Fibroblast of villous mesenchyme (primary cell): ENCODE measurements at regions not wholly inside any gene's neighbourhood (a gene's known extent, or its start where the extent isn't known, plus 50 kb on each side); places are given as distances from the start of the nearest gene placed in this dataset.

Source experiments
- DNase-seq: peaks from one replicate; pipeline ENCODE4 v3.0.0-alpha.2; 2010; ENCODE audit warnings: low read depth
- H3K4me3 ChIP-seq: 2 replicates; pipeline ENCODE4 v1.5.1; 2011; ENCODE audit warnings: low read depth, mild to moderate bottlenecking, low read length
- CTCF ChIP-seq: IDR thresholded peaks from 2 replicates; pipeline ENCODE4 v1.5.1; 2012; ENCODE audit warnings: low read depth, mild to moderate bottlenecking, low read length; ENCODE audit not compliant: insufficient read depth

GRCh38 chr15:70361891-70362290, 264.2 kb upstream of the TLE3 start:
- TF ChIP-seq CTCF, result no peak
- no peak overlapping the region for H3K4me3 ChIP-seq
- no peak for DNase-seq

- no peak overlapping the region for H3K4me3 ChIP-seq
- no peak for DNase-seq
- no peak for TF ChIP-seq CTCF
Observed at GRCh38 chr15:70361106-70361505, 263.4 kb upstream of the TLE3 start.

GRCh38 chr15:70358871-70359647, 261.3 kb upstream of the TLE3 start:
- no peak overlapping the region for H3K4me3 ChIP-seq
- DNase-seq, result no peak
- TF ChIP-seq CTCF, result no peak

- no peak for DNase-seq
- no peak for TF ChIP-seq CTCF
- no peak overlapping the region for H3K4me3 ChIP-seq
Observed at GRCh38 chr15:70358011-70358819, 260.5 kb upstream of the TLE3 start.

DNA sequence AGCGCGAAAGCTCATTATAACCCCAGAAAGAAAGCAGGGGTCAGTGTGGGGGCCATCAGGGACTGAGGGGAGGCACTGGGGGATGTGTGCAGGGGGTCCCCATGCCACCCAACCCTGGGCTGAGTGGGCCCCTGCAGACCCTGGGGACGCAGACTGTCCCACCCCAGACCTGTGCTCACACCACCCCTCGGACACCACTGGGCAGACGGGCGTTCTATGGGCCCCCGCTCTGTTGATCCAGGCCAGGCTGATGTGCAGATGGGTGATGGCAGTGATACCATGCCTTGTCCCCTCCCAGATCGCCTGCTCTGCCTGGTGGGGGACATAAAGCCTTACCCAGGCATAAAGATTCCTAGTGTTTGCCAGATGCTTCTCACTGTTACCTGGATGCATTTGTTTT, 259.7 kb upstream of the TLE3 start:
- H3K4me3 ChIP-seq, result no peak overlapping the region
- DNase-seq, result no peak
- no peak for TF ChIP-seq CTCF

GRCh38 chr15:70356919-70357318, 259.2 kb upstream of the TLE3 start:
- no peak for DNase-seq
- no peak overlapping the region for H3K4me3 ChIP-seq
- TF ChIP-seq CTCF, result no peak
